K562 (cell line): ENCODE measurements at regions not wholly inside any gene's neighbourhood (a gene's known extent, or its start where the extent isn't known, plus 50 kb on each side); places are given as distances from the start of the nearest gene placed in this dataset.
"Not testable (repeated sequence)": the region's sequence is repeated elsewhere in the genome, so short reads cannot be mapped to it uniquely, and the experiment has no call there.

Experiments
- ATAC-seq: fragments of 200-7000 bp; cut with Tn5 transposase; 3 replicates; pipeline ENCODE4 v1.9.1; 2020; ENCODE audit warnings: moderate library complexity
- BruUV-seq: library from RNA; stranded (reverse); fragments of 400-500 nt; replicated peaks from 2 replicates; lab custom pipeline; 2021; lab: Mats Ljungman, UMichigan
- CTCF ChIA-PET: fragments of 300-600 bp; formaldehyde crosslinking; extraction: SDS; loops from one replicate; lab custom pipeline; 2021; ENCODE audit warnings: low intra/inter-chr PET ratio; lab: Yijun Ruan, JAX
- POLR2A ChIA-PET: fragments of 300-600, 350-650 bp; sonication (Branson Sonifier 250); formaldehyde crosslinking; extraction: SDS; loops from one replicate; lab custom pipeline; 2021; ENCODE audit warnings: antibody characterized with exemption, inconsistent platforms; lab: Yijun Ruan, JAX
- DNase-seq, 4 experiments: peaks; one replicate each; pipeline versions ENCODE4 v3.0.0 to v3.0.0-alpha.2; 2011 to 2018; ENCODE audit warnings: low spot score in 3 of 4, mixed read lengths in 3 of 4; ENCODE audit errors: extremely low read depth in 1 of 4
- FAIRE-seq: peaks from 2 replicates; lab custom pipeline; 2011; peaks lifted over from hg19 to GRCh38; lab: Jason Lieb, UNC
- H2AFZ ChIP-seq: 2 replicates; pipeline ENCODE4 v1.6.0; 2011; ENCODE audit warnings: low read depth, low read length, control low read depth, inconsistent platforms
- H3K27ac ChIP-seq: fragments of 200-600 bp; 3 replicates; pipeline ENCODE4 v1.8.0; 2011; ENCODE audit warnings: low read depth, mild to moderate bottlenecking, control low read depth, inconsistent platforms, low read length, moderate library complexity, mixed read lengths; ENCODE audit errors: extremely low read depth
- H3K27me3 ChIP-seq, 2 experiments: fragments of 300-600 bp in 1 of 2; 2 replicates in 1 of 2; 3 replicates in 1 of 2; pipeline versions ENCODE4 v1.6.0 to v1.8.0; 2011; ENCODE audit warnings: inconsistent platforms in 2 of 2, low read length in 2 of 2, mild to moderate bottlenecking in 1 of 2, mixed read lengths in 1 of 2, moderate library complexity in 1 of 2; ENCODE audit not compliant: control insufficient read depth in 2 of 2, insufficient read depth in 2 of 2
- H3K36me3 ChIP-seq: fragments of 300-600 bp; 3 replicates; pipeline ENCODE4 v1.8.0; 2011; ENCODE audit warnings: mild to moderate bottlenecking, low read length, inconsistent platforms; ENCODE audit not compliant: control insufficient read depth, insufficient read depth
- H3K4me1 ChIP-seq, 2 experiments: fragments of 200-600 bp in 1 of 2; replicated peaks in 1 of 2; 2 replicates in 1 of 2; 3 replicates in 1 of 2; pipeline versions ENCODE4 v1.5.1 to v1.8.0; 2011; ENCODE audit warnings: inconsistent platforms in 2 of 2, low read length in 2 of 2, mild to moderate bottlenecking in 1 of 2, mixed read lengths in 1 of 2, moderate library complexity in 1 of 2; ENCODE audit not compliant: control insufficient read depth in 2 of 2, insufficient read depth in 2 of 2
- H3K4me2 ChIP-seq: 2 replicates; pipeline ENCODE4 v1.6.1; 2011; ENCODE audit warnings: low read length, control low read depth, inconsistent platforms, mixed read lengths; ENCODE audit not compliant: insufficient read depth
- H3K4me3 ChIP-seq: fragments of 200-600 bp; sonication (generic), shearing (Covaris generic); 2 replicates; pipeline ENCODE4 v1.5.1; 2016; ENCODE audit warnings: control low read depth, inconsistent platforms
- H3K79me2 ChIP-seq: fragments of 200-600 bp; 3 replicates; pipeline ENCODE4 v1.8.0; 2011; ENCODE audit warnings: low read length, inconsistent platforms; ENCODE audit not compliant: control insufficient read depth, insufficient read depth
- H3K9ac ChIP-seq, 2 experiments: 2 replicates each; pipeline versions ENCODE4 v1.6.0 to v1.6.1; 2011; ENCODE audit warnings: low read depth in 2 of 2, low read length in 2 of 2, control low read depth in 1 of 2, inconsistent platforms in 1 of 2, mild to moderate bottlenecking in 1 of 2, mixed read lengths in 1 of 2; ENCODE audit not compliant: insufficient read depth in 1 of 2
- H3K9me1 ChIP-seq: one replicate; pipeline ENCODE4 v1.6.0; 2011; ENCODE audit warnings: inconsistent platforms, mild to moderate bottlenecking, low read length, moderate library complexity; ENCODE audit not compliant: control insufficient read depth, insufficient read depth
- H3K9me3 ChIP-seq: replicated peaks from 2 replicates; pipeline ENCODE4 v1.5.1; 2011; ENCODE audit warnings: low read depth, low read length, inconsistent platforms; ENCODE audit not compliant: control insufficient read depth, insufficient read depth
- H4K20me1 ChIP-seq: replicated peaks from 2 replicates; pipeline ENCODE4 v1.6.1; 2011; ENCODE audit warnings: low read length, inconsistent platforms, mixed read lengths; ENCODE audit not compliant: control insufficient read depth, insufficient read depth
- ATF4 ChIP-seq: fragments of 450-650 bp; formaldehyde crosslinking; IDR thresholded peaks from 2 replicates; pipeline ENCODE4 v1.4.0; 2022; ENCODE audit warnings: mild to moderate bottlenecking, moderate library complexity
- E2F3 ChIP-seq: fragments of 250-450 bp; sonication (Bioruptor Pico); IDR thresholded peaks from 2 replicates; pipeline ENCODE4 v1.4.0; 2020; ENCODE audit warnings: mild to moderate bottlenecking
- GMEB1 ChIP-seq: fragments of 250-450 bp; sonication (Bioruptor Pico); IDR thresholded peaks from 2 replicates; pipeline ENCODE4 v1.4.0; 2020; ENCODE audit warnings: mild to moderate bottlenecking
- PYGO2 ChIP-seq: fragments of 450-650 bp; IDR thresholded peaks from 2 replicates; pipeline ENCODE4 v1.6.1; 2016; ENCODE audit warnings: mild to moderate bottlenecking, missing genetic modification characterization, moderate library complexity, missing compliant biosample characterization
- TCFL5 ChIP-seq: fragments of 250-450 bp; sonication (Bioruptor Pico); conservative IDR thresholded peaks from 2 replicates; pipeline ENCODE4 v1.6.1; 2021; ENCODE audit warnings: mild to moderate bottlenecking, moderate library complexity, matching md5 sums
- ZNF592 ChIP-seq: fragments of 450-650 bp; IDR thresholded peaks from 2 replicates; pipeline ENCODE4 v1.6.1; 2017; ENCODE audit warnings: antibody characterized with exemption, mild to moderate bottlenecking
- ZNF740 ChIP-seq, 3 experiments: fragments of 200-800 bp in 1 of 3; sonication (Bioruptor generic) in 1 of 3; sonication (generic) in 1 of 3; formaldehyde crosslinking in 1 of 3; IDR thresholded peaks; 2 replicates each; pipeline versions ENCODE4 v1.6.1 to v1.8.0; 2016 to 2022; ENCODE audit warnings: mild to moderate bottlenecking in 2 of 3, missing compliant biosample characterization in 2 of 3, missing genetic modification characterization in 2 of 3, missing genetic modification reagents in 1 of 3
- WGBS: fragments of 100-300 bp; shearing (Covaris generic); methylation state at CpG from one replicate; pipeline ENCODE4 v1.1.6; 2016; ENCODE audit warnings: low coverage, mixed read lengths; ENCODE audit not compliant: insufficient coverage; ENCODE audit errors: missing lambda C conversion rate; 5-methylcytosine and 5-hydroxymethylcytosine counted together
- in situ Hi-C: fragments of 300-500 bp; cut with MboI; formaldehyde crosslinking; loops from 4 replicates; pipeline ENCODE4 v1.15.0; 2018; ENCODE audit warnings: inconsistent platforms, mixed read lengths
- intact Hi-C: fragments of 100-400 bp; cut with micrococcal nuclease; formaldehyde crosslinking; loops from 2 replicates; pipeline ENCODE4 v1.14.2; 2022

GRCh38 chr2:111579500-111580134 is 304.4 kb downstream of the ANAPC1 start (continued):
- TF ChIP-seq GMEB1 (peak; percentile 50), ATF4 (CRISPR knock-in tag) (peak; percentile 61; the same call in 1 of the 2 replicates), E2F3 (0 out of 2 replicates have a peak, but pooled peaks have one; percentile 29), PYGO2 (tag) (peak; percentile 63; the same call in 1 of the 2 replicates), TCFL5 (CRISPR knock-in tag) (0 out of 2 replicates have a peak, but pooled peaks have one; percentile 53), ZNF592 (0 out of 2 replicates have a peak, but pooled peaks have one; percentile 35), ZNF740 (tag; IDR thresholded peaks at IDR 0.05) (peak in 1 of 2 experiments; percentile 47; a peak in 1 of 4 replicates)
- TF ChIP-seq ZNF740 (CRISPR knock-in tag; IDR thresholded peaks at IDR 0.05), result not testable (repeated sequence)
- TF ChIP-seq, all 486 proteins: peak for 35; not testable (repeated sequence) for 451

- H3K4me1 ChIP-seq, H3K9me3 ChIP-seq, in situ Hi-C loops, H3K27me3 ChIP-seq, intact Hi-C loops, H3K79me2 ChIP-seq, FAIRE-seq, H4K20me1 ChIP-seq, H3K9me1 ChIP-seq, H3K4me2 ChIP-seq, ATAC-seq, POLR2A ChIA-PET, DNase-seq, H3K27ac ChIP-seq, H3K9ac ChIP-seq, CTCF ChIA-PET, H3K36me3 ChIP-seq, H3K4me3 ChIP-seq, BruUV-seq, H2AFZ ChIP-seq: not testable (repeated sequence)
- WGBS, result no CpG with 5 or more reads among the region's 6 CpGs
These were observed 303.4 kb downstream of the ANAPC1 start for GRCh38 chr2:111580616-111581015.
